22Rv1 (cell line): ENCODE measurements at regions not wholly inside any gene's neighbourhood (a gene's known extent, or its start where the extent isn't known, plus 50 kb on each side); places are given as distances from the start of the nearest gene placed in this dataset.
A peak's percentile ranks its signal among the peaks of the same experiment; 100 is the strongest.

ENCODE experiments used
- H3K27ac ChIP-seq: fragments of 450-650 bp; 2 replicates; pipeline ENCODE4 v1.5.1; 2017
- ZFX ChIP-seq: fragments of 450-650 bp; IDR thresholded peaks from 2 replicates; pipeline ENCODE4 v1.6.1; 2017; ENCODE audit warnings: antibody characterized with exemption, borderline replicate concordance
- TF ChIP-seq, protein P1 (sequence below): fragments of 450-650 bp; IDR thresholded peaks from 2 replicates; pipeline ENCODE4 v1.5.1; 2017; ENCODE audit warnings: mild to moderate bottlenecking

DNA sequence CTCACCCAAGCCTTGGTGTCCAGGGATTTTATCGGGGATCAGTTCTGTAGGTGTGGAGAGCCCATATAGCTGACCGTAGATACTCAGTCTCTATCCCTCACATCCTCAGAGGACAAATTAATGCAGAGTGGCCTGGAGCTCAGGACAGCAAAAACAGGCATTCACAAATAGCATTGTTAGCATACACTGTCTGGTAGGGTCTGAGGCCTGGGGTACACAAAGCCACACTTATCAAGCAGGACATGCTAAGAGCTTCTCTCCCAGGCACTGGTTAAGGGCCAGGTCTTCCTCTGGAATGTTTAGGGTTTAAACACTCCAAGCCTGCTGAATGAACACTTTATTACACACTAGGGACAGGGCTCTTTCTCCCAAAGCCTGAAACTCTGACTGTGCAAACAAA is 253.2 kb downstream of the NEDD1 start:
- H3K27ac ChIP-seq = peak overlapping the region; percentile 50
- TF ChIP-seq, protein P1, sequence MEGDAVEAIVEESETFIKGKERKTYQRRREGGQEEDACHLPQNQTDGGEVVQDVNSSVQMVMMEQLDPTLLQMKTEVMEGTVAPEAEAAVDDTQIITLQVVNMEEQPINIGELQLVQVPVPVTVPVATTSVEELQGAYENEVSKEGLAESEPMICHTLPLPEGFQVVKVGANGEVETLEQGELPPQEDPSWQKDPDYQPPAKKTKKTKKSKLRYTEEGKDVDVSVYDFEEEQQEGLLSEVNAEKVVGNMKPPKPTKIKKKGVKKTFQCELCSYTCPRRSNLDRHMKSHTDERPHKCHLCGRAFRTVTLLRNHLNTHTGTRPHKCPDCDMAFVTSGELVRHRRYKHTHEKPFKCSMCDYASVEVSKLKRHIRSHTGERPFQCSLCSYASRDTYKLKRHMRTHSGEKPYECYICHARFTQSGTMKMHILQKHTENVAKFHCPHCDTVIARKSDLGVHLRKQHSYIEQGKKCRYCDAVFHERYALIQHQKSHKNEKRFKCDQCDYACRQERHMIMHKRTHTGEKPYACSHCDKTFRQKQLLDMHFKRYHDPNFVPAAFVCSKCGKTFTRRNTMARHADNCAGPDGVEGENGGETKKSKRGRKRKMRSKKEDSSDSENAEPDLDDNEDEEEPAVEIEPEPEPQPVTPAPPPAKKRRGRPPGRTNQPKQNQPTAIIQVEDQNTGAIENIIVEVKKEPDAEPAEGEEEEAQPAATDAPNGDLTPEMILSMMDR = no peak
- TF ChIP-seq ZFX = no peak

DNA sequence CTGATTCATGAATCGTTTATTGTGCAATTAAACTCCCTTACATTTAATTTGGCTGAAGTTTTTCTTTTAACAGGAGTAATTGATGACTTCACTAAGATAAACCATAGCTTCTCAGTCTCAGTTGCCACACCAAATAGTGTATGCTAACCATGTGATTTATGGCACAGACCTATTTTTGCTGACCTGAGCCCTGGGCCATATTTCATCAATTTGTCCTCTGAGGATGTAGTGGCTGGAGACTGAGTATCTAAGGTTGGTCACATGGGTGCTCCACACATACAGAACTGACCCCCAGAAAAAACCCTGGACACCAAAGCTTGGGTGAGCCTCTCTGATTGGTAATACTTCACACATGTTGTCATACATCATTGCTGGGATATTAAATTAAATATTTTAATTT is 255.1 kb downstream of the NEDD1 start:
- no peak overlapping the region for H3K27ac ChIP-seq
- TF ChIP-seq ZFX = no peak
- TF ChIP-seq, protein P1 = no peak

DNA sequence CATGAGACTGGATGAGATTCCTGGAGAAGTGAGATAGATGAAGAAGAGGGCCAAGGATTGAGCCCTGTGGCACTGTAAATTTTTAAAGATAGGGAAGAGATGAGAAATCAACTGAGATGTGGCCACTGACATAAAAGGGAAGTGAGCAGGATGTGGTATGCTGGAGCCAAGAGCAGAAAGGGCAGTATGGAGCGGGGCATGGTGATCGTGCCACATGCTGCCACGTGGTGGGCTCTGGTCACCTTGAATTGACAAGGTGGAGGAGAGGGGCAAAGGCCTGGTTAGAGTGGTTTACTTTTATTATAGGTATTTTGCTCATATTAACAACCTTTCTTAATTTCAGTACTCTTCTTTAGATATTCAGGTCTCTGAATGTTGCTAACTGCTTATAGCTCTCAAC is 257.9 kb downstream of the NEDD1 start:
- TF ChIP-seq, protein P1 = no peak
- no peak for TF ChIP-seq ZFX
- H3K27ac ChIP-seq = no peak overlapping the region

DNA sequence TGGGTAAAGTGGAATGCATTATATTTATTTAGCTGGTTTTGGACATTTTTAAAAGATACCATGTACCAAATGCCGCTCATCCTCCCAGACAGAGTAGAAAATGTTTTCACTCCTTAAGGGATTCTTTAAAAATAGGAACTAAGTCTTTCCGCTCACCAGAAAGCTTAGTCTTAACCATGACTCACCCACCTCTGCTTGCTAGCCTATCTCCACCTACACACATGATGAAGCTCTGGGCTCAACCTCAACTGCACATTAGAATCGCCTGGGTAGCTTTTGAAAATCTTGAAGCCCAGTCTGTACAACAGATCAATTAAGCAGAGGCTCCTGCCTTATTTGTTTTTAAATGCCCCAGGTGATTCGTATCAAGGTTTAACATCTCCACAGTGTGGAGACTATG is 260.5 kb downstream of the NEDD1 start:
- TF ChIP-seq ZFX = no peak
- TF ChIP-seq, protein P1 = no peak

DNA sequence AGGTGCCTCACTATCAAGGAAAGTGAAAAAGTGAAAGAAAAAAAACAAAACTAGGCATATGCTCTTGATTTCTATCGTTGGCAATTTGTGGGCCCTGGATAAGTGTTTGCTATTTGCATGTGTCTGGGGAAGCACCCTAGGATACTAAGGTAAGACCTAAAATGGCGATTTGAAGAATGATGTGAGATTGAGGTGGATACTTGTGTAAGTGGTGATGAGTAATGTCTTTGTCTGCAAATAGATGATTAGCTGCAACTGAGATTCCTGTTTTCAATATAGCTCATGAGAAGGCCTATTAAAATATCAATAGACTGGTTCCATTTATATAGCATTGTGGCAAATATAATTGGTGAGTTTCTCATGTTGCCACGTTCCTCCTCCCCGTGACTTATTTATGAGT is 261.7 kb downstream of the NEDD1 start:
- no peak for TF ChIP-seq ZFX
- TF ChIP-seq, protein P1 = no peak
- H3K27ac ChIP-seq = no peak overlapping the region

More for the DNA sequence above, 260.5 kb downstream of the NEDD1 start:
- H3K27ac ChIP-seq = no peak overlapping the region

DNA sequence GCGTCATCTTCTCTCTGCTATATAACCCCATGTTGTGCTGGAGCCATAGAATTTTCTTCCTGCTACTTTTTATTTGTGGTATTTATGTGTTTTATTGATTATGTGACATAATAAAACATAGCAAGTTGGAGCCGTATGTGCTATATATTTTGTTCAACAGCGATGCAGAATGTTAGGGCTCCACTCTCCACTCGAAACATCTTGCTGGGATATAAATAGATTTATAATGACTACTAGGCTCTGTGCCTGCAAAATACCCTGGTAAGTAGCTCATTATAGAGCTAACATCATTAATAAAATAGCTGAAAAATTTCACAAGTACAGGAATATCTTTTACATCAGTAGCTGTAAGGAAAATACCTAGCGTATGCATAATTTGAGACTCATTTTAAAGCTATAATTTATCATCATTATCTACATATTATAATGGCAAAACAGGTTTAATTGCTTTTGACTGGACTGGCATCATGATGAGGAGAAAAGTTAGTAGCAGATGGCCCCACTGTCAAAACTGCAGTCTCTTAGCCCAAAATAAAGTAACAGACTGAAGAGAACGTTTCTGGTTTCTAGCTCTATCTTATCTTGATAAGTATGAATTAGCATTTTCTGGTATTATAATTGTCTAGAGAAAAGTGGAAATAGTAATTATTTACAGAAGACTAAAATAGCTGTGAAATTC is 263.0 kb downstream of the NEDD1 start:
- no peak for TF ChIP-seq ZFX
- TF ChIP-seq, protein P1 = no peak
- H3K27ac ChIP-seq = no peak overlapping the region

DNA sequence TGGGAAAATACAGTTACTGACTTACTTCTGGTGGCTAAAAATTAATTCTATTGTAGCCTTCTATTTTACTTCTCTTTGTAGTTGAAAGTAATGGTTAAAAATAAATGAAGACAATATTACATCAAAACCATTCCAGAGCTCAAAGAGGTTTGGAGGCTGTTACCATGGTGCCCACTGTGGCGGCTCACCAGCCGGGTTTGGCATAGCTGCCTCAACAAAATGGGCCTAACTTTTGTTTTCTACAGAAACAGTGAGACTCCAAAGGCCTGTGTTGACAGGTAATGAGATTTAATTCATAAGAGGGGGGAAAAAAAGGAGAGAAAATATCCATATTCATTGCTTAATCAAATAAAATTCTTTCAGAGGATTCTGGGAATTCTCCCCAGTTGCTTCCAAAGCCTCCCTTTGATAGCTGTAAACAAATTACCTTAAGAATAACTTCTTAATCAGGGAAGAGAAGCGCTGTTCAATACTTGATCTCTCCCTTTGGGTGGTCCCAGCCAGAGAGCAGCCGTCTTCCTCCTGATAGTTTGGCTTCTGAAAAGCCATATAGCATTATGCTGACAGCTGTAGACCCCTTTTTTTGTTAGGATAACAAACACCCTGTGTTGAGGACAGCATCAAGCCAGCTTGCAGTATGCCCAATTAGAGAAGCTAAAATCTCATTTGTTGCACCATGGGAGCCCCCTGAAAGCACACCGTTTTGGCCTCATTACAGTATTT is 266.8 kb downstream of the NEDD1 start:
- no peak overlapping the region for H3K27ac ChIP-seq

More for the DNA sequence above, 266.8 kb downstream of the NEDD1 start:
- TF ChIP-seq ZFX = no peak
- TF ChIP-seq, protein P1 = no peak
